Activated CD4-positive, alpha-beta T cell treated with anti-CD3 and anti-CD28 coated beads, Interleukin-2, Interleukin-6, amounts not matched to agents 100 ng/mL and 50 ng/mL, durations not matched to agents 16 hours and 8 hours (primary cell): ENCODE measurements at regions not wholly inside any gene's neighbourhood (a gene's known extent, or its start where the extent isn't known, plus 50 kb on each side); places are given as distances from the start of the nearest gene placed in this dataset.
"Not testable (repeated sequence)": the region's sequence is repeated elsewhere in the genome, so short reads cannot be mapped to it uniquely, and the experiment has no call there.

Source experiments
- DNase-seq: peaks from one replicate; pipeline ENCODE4 v3.0.0-alpha.2; 2020

GRCh38 chr10:91745090-91745831 is 53.0 kb upstream of the TNKS2 start:
- no peak for DNase-seq

DNA sequence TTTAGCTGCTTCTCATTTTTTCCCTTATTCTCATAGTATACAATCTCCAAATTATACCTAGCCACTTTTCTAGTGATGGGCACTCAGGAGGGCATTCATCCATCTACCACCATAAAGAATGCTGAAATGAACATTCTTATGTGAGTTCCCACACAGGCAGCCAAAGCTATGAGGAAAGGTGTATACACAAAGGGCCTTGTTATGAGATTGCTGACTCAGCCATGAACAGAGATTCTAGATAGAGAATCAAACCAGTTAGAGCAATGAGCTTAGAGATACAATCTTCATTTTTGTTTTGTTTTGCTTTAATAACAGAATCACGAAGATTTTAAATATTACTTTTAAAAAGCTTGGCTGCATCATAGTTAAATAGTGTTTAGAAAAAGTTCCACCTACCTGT is 54.8 kb upstream of the TNKS2 start:
- DNase-seq: no peak

DNA sequence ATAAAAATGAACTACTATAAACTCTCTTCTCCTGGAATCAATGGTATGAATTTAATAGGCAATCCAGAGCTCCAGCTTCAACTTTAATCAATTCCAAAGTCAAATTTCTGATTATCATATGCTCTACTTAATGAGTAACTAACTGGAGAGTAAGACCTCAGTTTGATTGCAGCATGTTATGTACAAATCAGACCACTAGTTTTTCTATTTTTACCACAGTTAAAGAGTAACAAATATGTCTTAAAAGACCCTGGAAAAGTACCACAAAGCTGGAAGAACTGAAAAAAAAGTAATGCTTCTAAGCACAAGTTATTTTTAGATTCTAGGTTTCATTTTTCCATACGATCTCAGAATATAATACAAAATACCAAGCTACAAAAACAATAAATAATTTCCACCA is 56.0 kb upstream of the TNKS2 start:
- DNase-seq: no peak

- DNase-seq: no peak
Measured at GRCh38 chr10:91741356-91741755, 56.9 kb upstream of the TNKS2 start.

DNA sequence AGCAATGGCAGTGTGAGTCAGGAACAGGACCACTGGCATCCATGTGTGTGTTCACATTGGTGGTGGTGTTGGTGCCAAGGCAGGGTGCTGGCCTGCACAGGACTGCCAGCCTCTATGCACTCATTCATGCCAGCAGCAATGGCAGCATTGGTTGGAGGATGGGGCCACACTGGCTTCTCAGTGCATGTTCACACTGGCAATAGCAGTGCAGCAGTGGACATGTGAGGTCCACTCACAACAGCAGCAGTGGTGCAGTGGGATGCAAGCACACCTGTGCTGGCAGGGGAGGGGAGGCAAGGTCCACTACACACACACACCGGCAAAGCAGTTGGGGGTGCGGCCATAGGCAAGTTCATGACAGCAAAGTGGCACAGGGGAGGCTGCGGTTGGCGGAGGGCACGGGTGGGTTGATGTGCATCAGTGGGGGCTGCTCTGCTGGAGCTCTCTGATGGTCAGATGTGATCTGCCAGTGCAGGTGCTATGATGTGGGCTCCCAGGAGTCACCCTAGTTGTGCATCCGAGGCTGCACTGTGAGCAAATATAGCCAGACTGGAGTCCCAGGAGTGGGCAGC is 57.8 kb upstream of the TNKS2 start:
- no peak for DNase-seq

DNA sequence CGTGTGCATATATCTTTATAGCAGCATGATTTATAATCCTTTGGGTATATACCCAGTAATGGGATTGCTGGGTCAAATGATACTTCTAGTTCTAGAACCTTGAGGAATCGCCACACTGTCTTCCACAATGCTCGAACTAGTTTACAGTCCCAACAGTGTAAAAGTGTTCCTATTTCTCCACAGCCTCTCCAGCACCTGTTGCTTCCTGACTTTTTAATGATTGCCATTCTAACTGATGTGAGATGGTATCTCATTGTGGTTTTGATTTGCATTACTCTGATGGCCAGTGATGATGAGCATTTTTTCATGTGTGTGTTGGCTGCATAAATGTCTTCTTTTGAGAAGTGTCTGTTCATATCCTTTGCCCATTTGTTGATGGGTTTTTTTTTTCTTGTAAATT is 66.0 kb upstream of the TNKS2 start:
- not testable (repeated sequence) for DNase-seq

GRCh38 chr10:91729339-91729738 is 68.9 kb upstream of the TNKS2 start:
- not testable (repeated sequence) for DNase-seq

DNA sequence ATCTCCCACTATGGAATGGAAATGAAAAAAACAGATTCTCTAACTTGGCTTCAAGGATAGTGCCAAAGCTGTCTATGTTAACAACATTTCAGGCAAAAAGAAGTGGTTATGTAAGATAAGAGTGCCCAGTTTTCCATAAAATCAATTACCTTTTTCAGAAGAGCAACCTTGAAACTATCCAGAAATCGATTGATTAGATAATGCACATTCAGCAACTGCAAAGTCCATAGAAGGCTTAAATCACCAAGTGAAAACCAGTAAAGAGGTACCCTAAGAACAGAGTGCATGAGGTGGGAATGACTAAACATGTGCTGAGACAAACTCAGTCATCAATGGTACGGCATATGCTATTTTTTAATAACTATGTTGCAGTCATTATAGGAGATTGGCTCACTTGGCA is 71.9 kb upstream of the TNKS2 start:
- no peak for DNase-seq

DNA sequence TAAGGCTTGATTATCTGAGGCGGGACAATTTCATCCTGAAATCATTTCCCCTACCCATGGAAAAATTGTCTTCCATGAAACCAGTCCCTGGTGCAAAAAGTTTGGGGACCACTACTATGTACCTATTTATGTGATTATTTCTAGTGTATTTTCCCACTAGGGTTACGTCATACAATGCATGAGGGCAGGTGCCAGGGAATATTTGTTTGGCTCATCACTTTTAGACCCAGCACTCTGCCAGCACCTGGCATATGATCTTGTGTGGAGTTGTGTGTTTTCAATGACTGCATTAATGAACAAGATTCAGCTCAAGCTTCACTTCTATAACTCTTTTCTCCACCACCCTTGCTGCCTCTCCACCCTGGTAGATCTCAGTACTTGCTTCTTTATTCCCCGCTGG is 73.3 kb upstream of the TNKS2 start:
- DNase-seq: no peak

DNA sequence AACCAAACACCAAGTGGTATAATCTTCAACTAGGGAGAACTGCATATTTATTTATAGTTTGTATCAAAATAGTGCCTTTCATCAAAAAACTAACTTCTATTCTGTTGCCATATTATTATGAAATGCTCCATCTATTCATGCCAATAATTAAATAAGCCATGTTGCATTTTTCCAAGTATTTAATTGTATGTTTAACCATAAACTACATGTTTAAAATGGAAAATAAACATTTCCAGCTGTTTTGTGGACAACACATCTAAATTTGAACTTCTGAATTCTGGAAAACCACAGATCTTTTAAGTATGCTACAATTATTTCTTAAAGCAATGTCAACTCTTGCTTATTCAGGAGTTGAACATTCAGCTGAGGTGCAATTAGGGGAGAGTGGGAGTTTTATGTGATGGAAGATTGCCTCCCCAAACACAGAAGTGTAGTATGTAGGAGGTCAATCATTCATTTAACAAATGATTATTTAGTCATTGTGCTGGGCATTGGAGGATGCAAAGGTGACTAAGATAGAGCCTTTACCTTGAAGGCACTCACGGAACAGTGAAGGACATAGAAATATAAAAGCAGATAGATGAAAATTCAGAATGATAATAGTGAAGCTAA is 80.7 kb upstream of the PPP1R3C start:
- no peak for DNase-seq

GRCh38 chr10:91711885-91712680 is 79.2 kb upstream of the PPP1R3C start:
- DNase-seq: no peak

GRCh38 chr10:91709394-91709798 is 76.5 kb upstream of the PPP1R3C start:
- DNase-seq: no peak

DNA sequence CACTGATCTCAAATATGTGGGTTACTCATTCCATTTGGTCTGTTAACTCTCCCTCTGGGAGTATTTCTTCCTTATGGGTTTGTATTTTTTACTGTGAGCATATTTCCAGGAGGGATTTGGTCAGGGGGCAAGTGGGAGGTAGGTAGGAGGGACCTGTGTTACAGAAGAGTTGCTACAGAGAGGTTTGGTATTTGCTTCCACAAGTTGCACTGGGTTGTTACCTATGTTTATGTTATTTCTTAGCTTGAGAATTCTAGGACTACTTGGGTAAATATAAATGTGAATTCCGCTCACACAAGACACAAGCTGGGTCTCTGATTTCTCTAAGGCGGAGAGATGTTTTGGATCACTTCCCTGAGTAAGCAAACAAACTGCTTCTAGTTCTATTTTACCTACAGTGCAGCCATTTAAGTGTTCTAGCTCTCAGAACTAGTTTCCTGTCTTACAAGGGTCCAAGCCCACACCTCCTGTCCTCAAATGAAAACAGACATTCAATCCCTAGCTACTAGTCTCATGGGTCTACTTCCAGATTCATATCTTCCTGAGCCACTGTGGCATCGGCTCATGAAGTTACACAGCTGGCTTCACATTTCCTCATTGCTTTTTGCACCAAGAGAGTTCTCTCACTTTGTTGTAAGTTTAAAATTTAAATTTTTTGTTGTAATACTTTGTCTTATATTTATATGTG is 75.4 kb upstream of the PPP1R3C start:
- DNase-seq: no peak

DNA sequence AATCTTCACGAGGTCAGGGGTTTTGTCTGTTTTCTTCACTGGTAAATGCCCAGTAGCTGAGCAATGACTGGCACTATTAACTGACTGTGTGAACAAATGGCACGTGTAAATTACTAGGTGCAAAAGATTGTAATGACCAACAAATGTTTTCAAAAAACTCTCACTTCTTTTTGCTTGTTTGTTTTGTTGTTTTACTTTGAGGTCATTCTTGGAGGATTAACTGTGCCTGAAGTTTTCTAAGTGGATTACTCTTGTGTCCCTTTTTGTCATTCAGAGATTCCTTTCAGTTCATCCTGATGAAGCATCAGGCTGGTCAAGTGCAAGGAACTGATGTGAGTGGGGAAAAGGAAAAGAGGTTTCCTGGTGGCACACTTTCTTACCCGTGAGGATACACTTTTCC is 74.4 kb upstream of the PPP1R3C start:
- no peak for DNase-seq

- DNase-seq: no peak
Measured at GRCh38 chr10:91705948-91706670, 73.2 kb upstream of the PPP1R3C start.

- DNase-seq: no peak
Measured at GRCh38 chr10:91702620-91703019, 69.7 kb upstream of the PPP1R3C start.

- no peak for DNase-seq
Measured at GRCh38 chr10:91700788-91701444, 68.0 kb upstream of the PPP1R3C start.

GRCh38 chr10:91700273-91700672 is 67.4 kb upstream of the PPP1R3C start:
- no peak for DNase-seq

- no peak for DNase-seq
Measured at GRCh38 chr10:91698258-91698657, 65.4 kb upstream of the PPP1R3C start.

- DNase-seq: peak; percentile 40
Measured at GRCh38 chr10:91694170-91694794, 61.4 kb upstream of the PPP1R3C start.

GRCh38 chr10:91691981-91692380 is 59.1 kb upstream of the PPP1R3C start:
- no peak for DNase-seq
